Uterus (tissue), 2 donors: ENCODE measurements at regions not wholly inside any gene's neighbourhood (a gene's known extent, or its start where the extent isn't known, plus 50 kb on each side); places are given as distances from the start of the nearest gene placed in this dataset.

Experiments used
- POLR2A ChIP-seq, 2 donors: fragments of 450-650 bp; IDR thresholded peaks; one replicate each; pipeline ENCODE4 v1.6.1; 2016; ENCODE audit warnings: antibody characterized with exemption in 2 of 2, mild to moderate bottlenecking in 1 of 2, moderate library complexity in 1 of 2
- TF ChIP-seq, protein P1 (sequence below), 4 experiments: fragments of 200-600 bp in 2 of 4; fragments of 450-650 bp in 2 of 4; sonication (generic) in 2 of 4; IDR thresholded peaks; one replicate each; pipeline ENCODE4 v1.5.1; 2016 to 2019; ENCODE audit warnings: antibody characterized with exemption in 4 of 4, mild to moderate bottlenecking in 2 of 4, moderate library complexity in 1 of 4

DNA sequence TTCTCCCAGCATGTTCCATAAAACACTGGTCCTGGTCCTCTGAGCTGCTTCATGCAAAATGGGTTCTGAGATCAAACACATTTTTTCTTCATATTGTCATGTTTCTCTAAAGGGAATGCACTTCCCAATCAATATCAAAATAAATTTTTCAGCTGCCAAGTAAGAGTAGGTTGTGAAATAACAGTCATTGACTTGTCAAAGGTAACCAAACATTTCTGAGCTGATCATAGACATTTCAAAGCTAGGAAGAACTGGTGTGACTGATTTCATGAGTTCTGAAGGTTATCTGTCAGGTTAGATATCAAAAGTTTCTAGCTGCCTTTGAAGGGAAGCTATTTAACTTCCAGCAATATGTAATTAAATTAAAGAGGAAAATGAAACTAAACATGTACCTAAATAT is 770.9 kb downstream of the TBL1XR1 start:
- TF ChIP-seq, protein P1, sequence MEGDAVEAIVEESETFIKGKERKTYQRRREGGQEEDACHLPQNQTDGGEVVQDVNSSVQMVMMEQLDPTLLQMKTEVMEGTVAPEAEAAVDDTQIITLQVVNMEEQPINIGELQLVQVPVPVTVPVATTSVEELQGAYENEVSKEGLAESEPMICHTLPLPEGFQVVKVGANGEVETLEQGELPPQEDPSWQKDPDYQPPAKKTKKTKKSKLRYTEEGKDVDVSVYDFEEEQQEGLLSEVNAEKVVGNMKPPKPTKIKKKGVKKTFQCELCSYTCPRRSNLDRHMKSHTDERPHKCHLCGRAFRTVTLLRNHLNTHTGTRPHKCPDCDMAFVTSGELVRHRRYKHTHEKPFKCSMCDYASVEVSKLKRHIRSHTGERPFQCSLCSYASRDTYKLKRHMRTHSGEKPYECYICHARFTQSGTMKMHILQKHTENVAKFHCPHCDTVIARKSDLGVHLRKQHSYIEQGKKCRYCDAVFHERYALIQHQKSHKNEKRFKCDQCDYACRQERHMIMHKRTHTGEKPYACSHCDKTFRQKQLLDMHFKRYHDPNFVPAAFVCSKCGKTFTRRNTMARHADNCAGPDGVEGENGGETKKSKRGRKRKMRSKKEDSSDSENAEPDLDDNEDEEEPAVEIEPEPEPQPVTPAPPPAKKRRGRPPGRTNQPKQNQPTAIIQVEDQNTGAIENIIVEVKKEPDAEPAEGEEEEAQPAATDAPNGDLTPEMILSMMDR (IDR thresholded peaks at IDR 0.05), result no peak
- TF ChIP-seq POLR2A (IDR thresholded peaks at IDR 0.05), result no peak
